Stimulated activated CD4-positive, alpha-beta T cell treated with anti-CD3 and anti-CD28 coated beads, Interleukin-4, amount 100 ng/mL, for 48 hours (primary cell): ENCODE measurements at regions not wholly inside any gene's neighbourhood (a gene's known extent, or its start where the extent isn't known, plus 50 kb on each side); places are given as distances from the start of the nearest gene placed in this dataset.
"Not testable (repeated sequence)": the region's sequence is repeated elsewhere in the genome, so short reads cannot be mapped to it uniquely, and the experiment has no call there.

Source experiments
- DNase-seq, 2 donors: peaks; one replicate each; pipeline ENCODE4 v3.0.0-alpha.2; 2020; ENCODE audit warnings: low read depth in 2 of 2

- DNase-seq = no peak
These were observed 77.4 kb upstream of the MEGF10 start for GRCh38 chr5:127213231-127213630.

- no peak for DNase-seq
These were observed 74.5 kb upstream of the MEGF10 start for GRCh38 chr5:127216143-127216542.

GRCh38 chr5:127216898-127217675 lies 73.5 kb upstream of the MEGF10 start:
- DNase-seq = no peak

- DNase-seq = not testable (repeated sequence)
These were observed 68.7 kb upstream of the MEGF10 start for GRCh38 chr5:127221936-127222335.

GRCh38 chr5:127222571-127223156 lies 67.9 kb upstream of the MEGF10 start:
- not testable (repeated sequence) for DNase-seq

- DNase-seq = no peak
These were observed 67.2 kb upstream of the MEGF10 start for GRCh38 chr5:127223256-127223974.

GRCh38 chr5:127227881-127228280 lies 62.7 kb upstream of the MEGF10 start:
- DNase-seq = no peak

GRCh38 chr5:127228540-127229184 lies 61.9 kb upstream of the MEGF10 start:
- no peak for DNase-seq

GRCh38 chr5:127229185-127229889 lies 61.3 kb upstream of the MEGF10 start:
- peak; percentile 29 to 39 for DNase-seq

- DNase-seq = no peak
These were observed 59.5 kb upstream of the MEGF10 start for GRCh38 chr5:127231118-127231517.

GRCh38 chr5:127233590-127233989 lies 57.0 kb upstream of the MEGF10 start:
- no peak for DNase-seq

- no peak for DNase-seq
These were observed 55.5 kb upstream of the MEGF10 start for GRCh38 chr5:127235136-127235535.

- DNase-seq = no peak
These were observed 54.3 kb upstream of the MEGF10 start for GRCh38 chr5:127236254-127236653.
